ENCODE measurements at regions not wholly inside any gene's neighbourhood (a gene's known extent, or its start where the extent isn't known, plus 50 kb on each side); places are given as distances from the start of the nearest gene placed in this dataset.

- TF ChIP-seq POLR2AphosphoS5 (IDR thresholded peaks at IDR 0.05; ENCODE audit: borderline replicate concordance, low read depth, low read length) (no peak), EZH2 (IDR thresholded peaks at IDR 0.05) (no peak), FOXP2 (optimal IDR thresholded peaks at IDR 0.05; ENCODE audit: control extremely low read depth, extremely low read length, insufficient read depth) (no peak)
Observed at GRCh38 chr5:74966141-74967026, 86.0 kb downstream of the GCNT4 start.

Measured in SK-N-MC (cell line).